HepG2 (cell line): ENCODE measurements at regions not wholly inside any gene's neighbourhood (a gene's known extent, or its start where the extent isn't known, plus 50 kb on each side); places are given as distances from the start of the nearest gene placed in this dataset.

ENCODE experiments used
- CBX5 ChIP-seq: sonication (generic); formaldehyde crosslinking; IDR thresholded peaks from 2 replicates; pipeline ENCODE4 v1.4.0; 2020; ENCODE audit warnings: missing genetic modification reagents, borderline replicate concordance
- JDP2 ChIP-seq: sonication (generic); formaldehyde crosslinking; IDR thresholded peaks from 2 replicates; pipeline ENCODE4 v1.8.1; 2022; ENCODE audit warnings: missing genetic modification reagents, borderline replicate concordance
- MXD4 ChIP-seq: IDR thresholded peaks from 2 replicates; pipeline ENCODE4 v1.6.1; 2016; ENCODE audit warnings: mild to moderate bottlenecking, missing biosample characterization, missing genetic modification reagents
- PAXIP1 ChIP-seq: sonication (generic); formaldehyde crosslinking; conservative IDR thresholded peaks from 2 replicates; pipeline ENCODE4 v1.4.0; 2020; ENCODE audit warnings: mild to moderate bottlenecking, missing genetic modification reagents, moderate library complexity
- TFE3 ChIP-seq: IDR thresholded peaks from 2 replicates; pipeline ENCODE4 v1.6.1; 2016
- ZNF17 ChIP-seq: sonication (generic); formaldehyde crosslinking; IDR thresholded peaks from 2 replicates; pipeline ENCODE4 v1.5.0; 2020; ENCODE audit warnings: mild to moderate bottlenecking, missing genetic modification reagents
- ZNF644 ChIP-seq: IDR thresholded peaks from 2 replicates; pipeline ENCODE4 v1.6.1; 2016; ENCODE audit warnings: low read depth
- TF ChIP-seq, protein P1 (sequence below): sonication (generic); formaldehyde crosslinking; IDR thresholded peaks from 2 replicates; pipeline ENCODE4 v1.5.1; 2020; ENCODE audit warnings: mild to moderate bottlenecking, missing genetic modification reagents, borderline replicate concordance

DNA sequence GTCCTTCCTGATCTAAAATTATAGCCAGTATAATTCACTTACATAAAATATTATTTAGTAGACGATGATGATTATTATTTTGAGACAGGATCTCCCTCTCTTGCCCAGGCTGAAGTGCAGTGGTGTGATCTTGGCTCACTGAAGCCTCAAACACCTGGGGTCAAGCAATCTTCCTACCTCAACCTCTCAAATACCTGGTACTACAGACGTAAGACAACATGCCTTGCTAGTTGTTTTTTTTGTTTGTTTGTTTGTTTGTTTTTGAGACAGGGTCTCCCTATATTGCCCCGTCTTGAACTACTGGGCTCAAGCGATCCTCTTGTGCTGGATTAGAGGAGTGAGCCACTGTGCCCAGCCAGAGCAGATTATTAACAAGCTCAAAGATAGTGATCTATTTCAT lies 399.1 kb upstream of the ZNF804A start (continued):
- no peak for TF ChIP-seq TFE3
- TF ChIP-seq PAXIP1 (CRISPR knock-in tag) = no peak
- TF ChIP-seq ZNF17 (CRISPR knock-in tag) = no peak
- TF ChIP-seq CBX5 (CRISPR knock-in tag) = no peak
- no peak for TF ChIP-seq JDP2
- no peak for TF ChIP-seq MXD4 (CRISPR knock-in tag)
- TF ChIP-seq, protein P1, sequence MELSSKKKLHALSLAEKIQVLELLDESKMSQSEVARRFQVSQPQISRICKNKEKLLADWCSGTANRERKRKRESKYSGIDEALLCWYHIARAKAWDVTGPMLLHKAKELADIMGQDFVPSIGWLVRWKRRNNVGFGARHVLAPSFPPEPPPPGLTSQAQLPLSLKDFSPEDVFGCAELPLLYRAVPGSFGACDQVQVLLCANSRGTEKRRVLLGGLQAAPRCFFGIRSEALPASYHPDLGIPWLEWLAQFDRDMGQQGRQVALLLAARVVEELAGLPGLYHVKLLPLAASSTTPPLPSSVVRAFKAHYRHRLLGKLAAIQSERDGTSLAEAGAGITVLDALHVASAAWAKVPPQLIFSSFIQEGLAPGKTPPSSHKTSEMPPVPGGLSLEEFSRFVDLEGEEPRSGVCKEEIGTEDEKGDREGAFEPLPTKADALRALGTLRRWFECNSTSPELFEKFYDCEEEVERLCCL (CRISPR knock-in tag) = no peak
- no peak for TF ChIP-seq ZNF644 (CRISPR knock-in tag)
- TF ChIP-seq, all 625 proteins: peak for 0
